ENCODE measurements at regions not wholly inside any gene's neighbourhood (a gene's known extent, or its start where the extent isn't known, plus 50 kb on each side); places are given as distances from the start of the nearest gene placed in this dataset.

DNA sequence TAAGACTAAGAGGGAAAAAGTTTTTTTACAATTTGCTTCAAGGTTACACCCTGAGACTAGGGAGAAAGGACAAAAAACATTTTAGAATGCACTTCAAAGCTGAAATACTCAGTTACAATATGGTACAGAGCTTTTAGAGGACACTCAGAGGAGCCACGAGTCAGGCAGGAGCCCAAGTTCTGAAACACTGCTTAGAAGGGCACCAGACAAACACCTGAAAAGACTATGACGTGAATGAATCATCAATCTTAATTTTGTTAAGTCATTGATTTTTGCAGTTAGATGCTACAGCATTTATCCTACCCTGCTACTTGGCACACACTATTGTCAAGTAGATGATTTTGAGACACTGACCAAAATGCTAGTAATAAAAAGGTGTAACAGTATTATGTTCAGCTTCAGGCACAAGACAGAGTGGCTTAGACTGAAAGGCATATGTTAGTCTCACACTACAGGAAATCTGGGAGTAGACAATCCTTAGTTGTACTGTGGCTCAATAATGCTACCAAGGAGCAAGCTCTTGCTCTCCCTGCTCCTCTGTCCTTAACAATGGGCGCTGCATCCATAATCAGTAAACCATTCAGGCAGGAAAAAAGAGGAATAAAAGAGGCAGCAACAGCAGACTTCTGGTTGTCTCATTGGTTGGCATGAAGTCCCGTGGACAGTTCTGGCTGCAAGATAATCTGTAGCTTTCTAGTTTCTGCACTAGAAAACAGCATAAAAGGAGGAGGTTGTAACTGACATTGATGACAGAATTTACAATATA is 151.8 kb downstream of the ABCA8 start:
- H3K4me1 ChIP-seq (ENCODE audit: low read depth) = no peaks in the 10 kb centered on the region
- H3K9me3 ChIP-seq = no peaks in the 10 kb centered on the region
- intact Hi-C loops (cut with DNase I, micrococcal nuclease) = no loop called here
- ATAC-seq (no peak), DNase-seq (no peak)
- TF ChIP-seq, protein P1, sequence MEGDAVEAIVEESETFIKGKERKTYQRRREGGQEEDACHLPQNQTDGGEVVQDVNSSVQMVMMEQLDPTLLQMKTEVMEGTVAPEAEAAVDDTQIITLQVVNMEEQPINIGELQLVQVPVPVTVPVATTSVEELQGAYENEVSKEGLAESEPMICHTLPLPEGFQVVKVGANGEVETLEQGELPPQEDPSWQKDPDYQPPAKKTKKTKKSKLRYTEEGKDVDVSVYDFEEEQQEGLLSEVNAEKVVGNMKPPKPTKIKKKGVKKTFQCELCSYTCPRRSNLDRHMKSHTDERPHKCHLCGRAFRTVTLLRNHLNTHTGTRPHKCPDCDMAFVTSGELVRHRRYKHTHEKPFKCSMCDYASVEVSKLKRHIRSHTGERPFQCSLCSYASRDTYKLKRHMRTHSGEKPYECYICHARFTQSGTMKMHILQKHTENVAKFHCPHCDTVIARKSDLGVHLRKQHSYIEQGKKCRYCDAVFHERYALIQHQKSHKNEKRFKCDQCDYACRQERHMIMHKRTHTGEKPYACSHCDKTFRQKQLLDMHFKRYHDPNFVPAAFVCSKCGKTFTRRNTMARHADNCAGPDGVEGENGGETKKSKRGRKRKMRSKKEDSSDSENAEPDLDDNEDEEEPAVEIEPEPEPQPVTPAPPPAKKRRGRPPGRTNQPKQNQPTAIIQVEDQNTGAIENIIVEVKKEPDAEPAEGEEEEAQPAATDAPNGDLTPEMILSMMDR (IDR thresholded peaks at IDR 0.05) = no peak
- no peaks in the 10 kb centered on the region for H3K36me3 ChIP-seq (ENCODE audit: low read depth)
- H3K4me3 ChIP-seq = no peak overlapping the region

DNA sequence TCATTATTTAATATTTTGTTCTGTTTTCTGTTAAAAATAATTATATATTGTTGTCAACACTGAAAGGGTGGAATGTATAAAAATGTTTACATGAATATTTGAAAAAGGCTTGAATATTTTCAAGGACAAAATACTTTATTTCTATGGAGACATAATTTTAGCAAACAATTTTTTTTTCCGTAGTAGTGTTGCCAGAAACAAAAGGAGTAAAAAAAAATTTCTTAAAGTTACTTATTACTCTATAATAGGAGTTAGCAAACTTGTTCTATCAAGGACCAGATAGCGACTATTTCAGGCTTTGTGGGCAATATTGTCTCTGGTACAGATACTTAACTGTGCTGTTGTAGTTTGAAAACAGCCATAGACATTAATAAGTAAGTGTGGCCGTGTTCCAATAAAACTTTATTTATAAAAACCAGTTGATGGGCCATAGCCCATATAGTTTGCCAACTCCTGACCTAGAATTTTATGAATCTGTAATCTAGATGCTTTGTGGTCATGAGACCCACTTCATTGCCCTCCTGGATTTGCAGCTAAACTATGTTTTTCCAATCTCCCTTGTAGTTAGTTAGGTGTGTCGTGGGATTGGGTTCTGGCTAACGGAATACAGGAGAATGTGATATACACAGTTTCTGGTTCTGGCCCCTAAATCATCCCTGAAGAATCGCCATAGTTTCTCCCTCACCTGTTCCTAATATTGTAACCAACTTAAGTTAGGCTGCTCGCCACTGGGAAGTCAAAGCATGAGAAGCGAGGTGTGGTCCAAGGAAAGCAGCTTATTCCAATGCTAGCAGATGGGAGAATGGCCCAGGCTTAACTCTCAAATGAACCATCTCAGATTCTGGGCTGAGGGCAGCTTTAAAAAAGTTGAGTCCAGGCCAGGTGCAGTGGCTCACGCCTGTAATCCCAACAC is 153.6 kb downstream of the ABCA8 start:
- ATAC-seq (no peak), DNase-seq (no peak)
- Histone ChIP-seq H3K9me3 (no peaks in the 10 kb centered on the region), H3K4me3 (no peak overlapping the region), H3K36me3 (ENCODE audit: low read depth) (no peaks in the 10 kb centered on the region), H3K4me1 (ENCODE audit: low read depth) (no peaks in the 10 kb centered on the region)
- TF ChIP-seq, protein P1 (IDR thresholded peaks at IDR 0.05) = no peak
- intact Hi-C loops (cut with DNase I, micrococcal nuclease) = no loop called here

DNA sequence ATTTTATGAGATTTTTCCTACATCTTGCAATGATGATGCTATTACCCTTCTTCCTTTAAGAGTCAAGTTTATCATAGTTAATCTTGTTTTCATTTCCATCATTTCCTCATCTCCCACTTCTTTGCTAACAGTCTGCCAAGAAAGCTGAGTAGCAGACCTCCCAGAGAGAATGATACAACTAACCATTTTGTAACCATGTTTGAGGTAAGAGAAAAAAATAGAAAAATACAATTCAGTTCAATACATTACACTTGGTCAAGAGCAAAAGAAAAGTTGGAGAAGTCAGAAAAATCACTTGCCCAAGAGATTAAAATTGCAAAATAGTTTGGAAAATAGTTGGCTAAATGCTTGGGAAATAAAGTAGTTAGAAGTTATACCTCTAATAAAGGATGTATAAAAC is 154.4 kb downstream of the ABCA8 start:
- TF ChIP-seq, protein P1 (IDR thresholded peaks at IDR 0.05) = no peak
- DNase-seq (no peak), ATAC-seq (no peak)
- H3K36me3 ChIP-seq (ENCODE audit: low read depth) = no peaks in the 10 kb centered on the region
- no peaks in the 10 kb centered on the region for H3K9me3 ChIP-seq
- H3K4me3 ChIP-seq = no peak overlapping the region
- H3K4me1 ChIP-seq (ENCODE audit: low read depth) = no peaks in the 10 kb centered on the region
- intact Hi-C loops (cut with DNase I, micrococcal nuclease) = no loop called here

DNA sequence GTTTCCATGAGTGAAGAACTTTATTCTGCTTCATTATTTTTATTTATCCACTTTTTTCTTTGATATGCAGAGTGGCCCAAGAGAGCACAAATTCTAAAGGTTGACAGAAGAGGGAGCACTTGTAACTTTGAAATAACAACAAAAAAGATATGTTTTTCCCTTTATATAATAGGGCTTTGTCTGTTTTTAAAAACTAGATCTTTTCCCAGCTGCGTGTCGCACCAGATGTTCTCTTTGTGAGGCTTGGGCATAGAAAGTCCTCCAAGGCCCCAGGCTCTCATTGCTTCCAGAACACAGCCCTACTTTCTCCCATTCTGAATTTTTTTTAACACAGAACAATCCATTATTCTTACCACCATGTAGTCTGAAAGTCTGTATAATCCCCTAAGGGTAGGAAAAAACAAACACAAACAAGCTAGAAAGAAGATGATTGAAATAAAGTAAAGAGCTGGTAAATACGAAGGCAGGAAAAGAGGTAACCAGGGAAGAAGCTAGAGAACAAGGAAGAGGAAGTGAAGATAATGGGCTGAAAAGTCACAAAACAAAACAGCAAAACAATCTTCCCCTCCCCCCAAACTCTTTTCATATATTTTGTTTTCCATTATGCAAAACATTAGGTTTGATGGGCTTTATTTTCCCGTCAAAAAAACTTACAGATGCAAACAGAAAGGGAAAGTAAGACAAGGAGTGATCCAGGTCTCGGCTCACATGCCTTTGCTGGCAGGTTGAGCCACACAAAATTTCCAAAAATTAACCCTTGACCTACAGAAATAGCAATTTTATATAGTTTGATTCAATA is 160.4 kb downstream of the ABCA8 start:
- peak; percentile 30 for ATAC-seq
- H3K36me3 ChIP-seq (ENCODE audit: low read depth) = no peaks in the 10 kb centered on the region
- intact Hi-C loops (cut with DNase I, micrococcal nuclease) = no loop called here
- H3K4me1 ChIP-seq (ENCODE audit: low read depth) = no peaks in the 10 kb centered on the region
- TF ChIP-seq, protein P1 (IDR thresholded peaks at IDR 0.05) = no peak
- no peak overlapping the region for H3K4me3 ChIP-seq
- H3K9me3 ChIP-seq = no peaks in the 10 kb centered on the region
- no peak for DNase-seq

DNA sequence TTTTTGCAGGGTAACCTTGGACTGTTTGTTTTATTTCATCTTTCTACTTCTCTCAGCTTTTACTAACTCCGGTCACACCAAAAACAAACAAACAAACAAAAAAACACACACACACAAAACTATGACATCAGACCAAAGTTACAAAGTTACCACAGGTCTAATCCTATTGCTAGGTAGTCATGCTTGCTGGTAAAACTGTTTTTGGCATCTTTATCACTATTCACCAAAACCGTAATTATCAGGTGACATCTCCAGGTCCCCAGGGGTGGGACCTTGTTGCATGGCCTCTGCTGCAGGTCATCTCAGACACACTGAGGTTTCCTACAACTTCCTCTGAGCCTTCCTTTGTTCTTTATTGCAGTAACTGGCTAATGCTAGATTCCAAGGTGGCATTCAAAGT is 162.3 kb downstream of the ABCA8 start:
- H3K4me3 ChIP-seq = no peak overlapping the region
- intact Hi-C loops (cut with DNase I, micrococcal nuclease) = no loop called here
- no peaks in the 10 kb centered on the region for H3K9me3 ChIP-seq
- no peak for ATAC-seq
- TF ChIP-seq, protein P1 (IDR thresholded peaks at IDR 0.05) = no peak
- no peaks in the 10 kb centered on the region for H3K36me3 ChIP-seq (ENCODE audit: low read depth)
- no peak for DNase-seq
- no peaks in the 10 kb centered on the region for H3K4me1 ChIP-seq (ENCODE audit: low read depth)

All from mucosa of descending colon (tissue), 3 donors.